ENCODE measurements at regions not wholly inside any gene's neighbourhood (a gene's known extent, or its start where the extent isn't known, plus 50 kb on each side); places are given as distances from the start of the nearest gene placed in this dataset.

- no peak for DNase-seq
- 72 to 87% methylated on average over 4 of the region's 4 CpGs for WGBS, 2 donors
- H3K9me3 ChIP-seq: no peaks in the 10 kb centered on the region
- no peak for TF ChIP-seq POLR2A (IDR thresholded peaks at IDR 0.05)
- no peak for TF ChIP-seq CTCF (IDR thresholded peaks at IDR 0.05)
- no peaks in the 10 kb centered on the region for H3K27me3 ChIP-seq
- H3K4me1 ChIP-seq: peaks cover 0 to 19% (median 6%) of the 10 kb centered on the region in 3 donors
- H3K36me3 ChIP-seq: no peaks in the 10 kb centered on the region
- H3K4me3 ChIP-seq: no peak overlapping the region
- intact Hi-C loops (cut with DNase I): no loop called here
- no peak overlapping the region for H3K27ac ChIP-seq
Measured at GRCh38 chr1:220323717-220324116, 51.5 kb upstream of the RAB3GAP2 start.

- intact Hi-C loops (cut with DNase I): no loop called here
- no peaks in the 10 kb centered on the region for H3K27me3 ChIP-seq
- no peak overlapping the region for H3K4me3 ChIP-seq
- no peaks in the 10 kb centered on the region for H3K36me3 ChIP-seq
- no peaks in the 10 kb centered on the region for H3K9me3 ChIP-seq
- H3K27ac ChIP-seq: no peak overlapping the region
- DNase-seq: no peak
- H3K4me1 ChIP-seq: peaks cover 0 to 18% (median 6%) of the 10 kb centered on the region in 3 donors
- no peak for TF ChIP-seq POLR2A (IDR thresholded peaks at IDR 0.05)
- no peak for TF ChIP-seq CTCF (IDR thresholded peaks at IDR 0.05)
- WGBS, 2 donors: 73 to 76% methylated on average over 2 of the region's 2 CpGs
Measured at GRCh38 chr1:220322570-220322969, 50.3 kb upstream of the RAB3GAP2 start.

Small RNA genes lying in the stretch of these regions (small RNA-seq; reads per million reads assigned to genes)
- 0 reads per million in 4 donors for gene AC096644.2

All from esophagus squamous epithelium (tissue), 5 donors.